Naive thymus-derived CD4-positive, alpha-beta T cell (primary cell): ENCODE measurements at regions not wholly inside any gene's neighbourhood (a gene's known extent, or its start where the extent isn't known, plus 50 kb on each side); places are given as distances from the start of the nearest gene placed in this dataset.

Source experiments
- ATAC-seq: fragments of 150-1000 bp; cut with Tn5 transposase; 2 replicates; pipeline ENCODE4 v1.10.0; 2021; ENCODE audit warnings: mild to moderate bottlenecking, moderate library complexity
- CTCF ChIA-PET: fragments of 350-600 bp; sonication (Branson Sonifier 250); formaldehyde crosslinking; loops from one replicate; lab custom pipeline; 2021; ENCODE audit warnings: antibody characterized with exemption; lab: Charles Lee
- POLR2A ChIA-PET: fragments of 350-600 bp; sonication (Branson Sonifier 250); formaldehyde crosslinking; loops from one replicate; lab custom pipeline; 2021; ENCODE audit warnings: antibody characterized with exemption, inconsistent platforms; lab: Charles Lee
- DNase-seq, 9 donors: peaks; one replicate each; pipeline versions ENCODE4 v3.0.0 to v3.0.0-alpha.2; 2020 to 2022; ENCODE audit warnings: mixed read lengths in 1 of 9
- H3K27ac ChIP-seq: one replicate; pipeline ENCODE4 v1.7.0; 2013; ENCODE audit warnings: mild to moderate bottlenecking, low read depth, low read length, moderate library complexity
- H3K27me3 ChIP-seq, 2 donors: one replicate each; pipeline ENCODE4 v1.7.0; 2013; ENCODE audit warnings: low read length in 2 of 2, mild to moderate bottlenecking in 2 of 2, moderate library complexity in 2 of 2; ENCODE audit not compliant: control insufficient read depth in 2 of 2, insufficient read depth in 2 of 2
- H3K36me3 ChIP-seq, 3 experiments: 1 replicate in 2 of 3; 2 replicates in 1 of 3; pipeline ENCODE4 v1.7.0; 2013; ENCODE audit warnings: low read length in 3 of 3, mild to moderate bottlenecking in 3 of 3, moderate library complexity in 1 of 3; ENCODE audit not compliant: insufficient read depth in 3 of 3, control insufficient read depth in 2 of 3
- H3K4me1 ChIP-seq, 2 donors: one replicate each; pipeline ENCODE4 v1.7.0; 2013; ENCODE audit warnings: low read length in 2 of 2, mild to moderate bottlenecking in 2 of 2, moderate library complexity in 1 of 2; ENCODE audit not compliant: control insufficient read depth in 2 of 2, insufficient read depth in 2 of 2
- H3K4me3 ChIP-seq: 2 replicates; pipeline ENCODE4 v1.7.0; 2013; ENCODE audit warnings: mild to moderate bottlenecking, low read length
- H3K9me3 ChIP-seq, 3 experiments: 1 replicate in 2 of 3; 2 replicates in 1 of 3; pipeline ENCODE4 v1.7.0; 2013; ENCODE audit warnings: low read length in 3 of 3; ENCODE audit not compliant: control insufficient read depth in 2 of 3
- H3K27ac Mint-ChIP-seq, 9 donors: one replicate each; pipeline ENCODE4 v1.8.0; 2020 to 2022; ENCODE audit warnings: mixed read lengths in 9 of 9, mild to moderate bottlenecking in 8 of 9, moderate library complexity in 5 of 9, inconsistent platforms in 2 of 9
- H3K27me3 Mint-ChIP-seq, 5 donors: one replicate each; pipeline ENCODE4 v1.8.0; 2021 to 2022; ENCODE audit warnings: mixed read lengths in 5 of 5, mild to moderate bottlenecking in 1 of 5
- H3K36me3 Mint-ChIP-seq, 5 donors: one replicate each; pipeline ENCODE4 v1.8.0; 2020 to 2022; ENCODE audit warnings: mixed read lengths in 5 of 5, mild to moderate bottlenecking in 3 of 5, inconsistent platforms in 1 of 5
- H3K4me1 Mint-ChIP-seq, 7 donors: one replicate each; pipeline ENCODE4 v1.8.0; 2020 to 2022; ENCODE audit warnings: mixed read lengths in 7 of 7, mild to moderate bottlenecking in 3 of 7, inconsistent platforms in 1 of 7
- H3K4me3 Mint-ChIP-seq, 10 donors: one replicate each; pipeline ENCODE4 v1.8.0; 2020 to 2022; ENCODE audit warnings: mild to moderate bottlenecking in 10 of 10, mixed read lengths in 10 of 10, moderate library complexity in 6 of 10, inconsistent platforms in 2 of 10
- H3K9me3 Mint-ChIP-seq, 11 donors: one replicate each; pipeline ENCODE4 v1.8.0; 2020 to 2022; ENCODE audit warnings: mixed read lengths in 11 of 11, mild to moderate bottlenecking in 4 of 11, inconsistent platforms in 1 of 11, moderate library complexity in 1 of 11
- intact Hi-C, 2 donors: fragments of 100-400 bp; cut with micrococcal nuclease; formaldehyde crosslinking; loops; one replicate each; pipeline ENCODE4 v1.15.1; 2023

- ATAC-seq (no peak), DNase-seq (no peak)
- peaks cover 0 to 3% (median 0%) of the 10 kb centered on the region in 7 donors for H3K4me1 Mint-ChIP-seq
- Histone ChIP-seq H3K36me3 (no peaks in the 10 kb centered on the region), H3K4me1 (no peaks in the 10 kb centered on the region), H3K27me3 (no peaks in the 10 kb centered on the region), H3K9me3 (no peaks in the 10 kb centered on the region), H3K27ac (no peak overlapping the region), H3K4me3 (no peak overlapping the region)
- peaks cover 3 to 27% (median 26%) of the 10 kb centered on the region in 5 donors for H3K27me3 Mint-ChIP-seq
- intact Hi-C loops = no loop called here
- H3K36me3 Mint-ChIP-seq = no peaks in the 10 kb centered on the region
- H3K4me3 Mint-ChIP-seq = no peak overlapping the region
- CTCF ChIA-PET = no interaction called here
- peaks cover 0 to 4% (median 0%) of the 10 kb centered on the region in 11 donors for H3K9me3 Mint-ChIP-seq
- POLR2A ChIA-PET = no interaction called here
- H3K27ac Mint-ChIP-seq = no peak overlapping the region
Measured at GRCh38 chr4:55747793-55748192, 71.8 kb upstream of the EXOC1L start.

- Histone ChIP-seq H3K9me3 (no peaks in the 10 kb centered on the region), H3K27me3 (no peaks in the 10 kb centered on the region), H3K4me1 (no peaks in the 10 kb centered on the region), H3K36me3 (no peaks in the 10 kb centered on the region), H3K27ac (no peak overlapping the region), H3K4me3 (no peak overlapping the region)
- no peak overlapping the region for H3K4me3 Mint-ChIP-seq
- H3K36me3 Mint-ChIP-seq = no peaks in the 10 kb centered on the region
- H3K9me3 Mint-ChIP-seq = peaks cover 0 to 4% (median 0%) of the 10 kb centered on the region in 11 donors
- H3K27me3 Mint-ChIP-seq = peaks cover 0 to 27% (median 25%) of the 10 kb centered on the region in 5 donors
- H3K27ac Mint-ChIP-seq = no peak overlapping the region
- peaks cover 0 to 3% (median 0%) of the 10 kb centered on the region in 7 donors for H3K4me1 Mint-ChIP-seq
- no peak for DNase-seq
- CTCF ChIA-PET = no interaction called here
- ATAC-seq = no peak
- POLR2A ChIA-PET = no interaction called here
- intact Hi-C loops = loop anchor here in 1 of 2 donors (10.0 kb wide), 1 partner anchor 115 kb away; no protein-coding TSS in a partner anchor
Measured at GRCh38 chr4:55749666-55750065, 69.9 kb upstream of the EXOC1L start.

GRCh38 chr4:55752810-55753209, 66.8 kb upstream of the EXOC1L start:
- no peaks in the 10 kb centered on the region for H3K36me3 ChIP-seq
- Mint-ChIP-seq H3K27me3 (peaks cover 0 to 13% (median 12%) of the 10 kb centered on the region in 5 donors), H3K27ac (no peak overlapping the region), H3K4me1 (peaks cover 0 to 4% (median 0%) of the 10 kb centered on the region in 7 donors), H3K36me3 (no peaks in the 10 kb centered on the region), H3K4me3 (no peak overlapping the region), H3K9me3 (peaks cover 0 to 4% (median 0%) of the 10 kb centered on the region in 11 donors)
- DNase-seq = no peak
- no peak for ATAC-seq
- ChIA-PET POLR2A (no interaction called here), CTCF (no interaction called here)
- H3K4me1 ChIP-seq = no peaks in the 10 kb centered on the region
- no peaks in the 10 kb centered on the region for H3K27me3 ChIP-seq
- H3K9me3 ChIP-seq = no peaks in the 10 kb centered on the region
- no peak overlapping the region for H3K4me3 ChIP-seq
- H3K27ac ChIP-seq = no peak overlapping the region
- intact Hi-C loops = loop anchor here in 1 of 2 donors (10.0 kb wide), 1 partner anchor 112 kb away; no protein-coding TSS in a partner anchor

- Histone ChIP-seq H3K36me3 (no peaks in the 10 kb centered on the region), H3K27me3 (no peaks in the 10 kb centered on the region), H3K4me3 (no peak overlapping the region), H3K4me1 (no peaks in the 10 kb centered on the region), H3K27ac (no peak overlapping the region), H3K9me3 (no peaks in the 10 kb centered on the region)
- Mint-ChIP-seq H3K9me3 (peaks cover 0 to 2% (median 0%) of the 10 kb centered on the region in 11 donors), H3K36me3 (no peaks in the 10 kb centered on the region), H3K27ac (no peak overlapping the region), H3K4me3 (no peak overlapping the region), H3K27me3 (peaks cover 0 to 11% (median 4%) of the 10 kb centered on the region in 5 donors), H3K4me1 (peaks cover 0 to 4% (median 0%) of the 10 kb centered on the region in 7 donors)
- ChIA-PET CTCF (no interaction called here), POLR2A (no interaction called here)
- DNase-seq (no peak), ATAC-seq (no peak)
- intact Hi-C loops = loop anchor here in 1 of 2 donors (10.0 kb wide), 1 partner anchor 111 kb away; no protein-coding TSS in a partner anchor
Measured at GRCh38 chr4:55753856-55754255, 65.7 kb upstream of the EXOC1L start.

- POLR2A ChIA-PET = no interaction called here
- peaks cover 0 to 2% (median 0%) of the 10 kb centered on the region in 11 donors for H3K9me3 Mint-ChIP-seq
- H3K4me1 Mint-ChIP-seq = peaks cover 0 to 4% (median 0%) of the 10 kb centered on the region in 7 donors
- intact Hi-C loops = loop anchor here in 1 of 2 donors (10.0 kb wide), 1 partner anchor 110 kb away; no protein-coding TSS in a partner anchor
- no peak for ATAC-seq
- H3K36me3 Mint-ChIP-seq = no peaks in the 10 kb centered on the region
- Histone ChIP-seq H3K27ac (no peak overlapping the region), H3K4me1 (no peaks in the 10 kb centered on the region), H3K27me3 (no peaks in the 10 kb centered on the region), H3K4me3 (no peak overlapping the region), H3K9me3 (no peaks in the 10 kb centered on the region), H3K36me3 (no peaks in the 10 kb centered on the region)
- H3K27me3 Mint-ChIP-seq = peaks cover 0 to 5% (median 0%) of the 10 kb centered on the region in 5 donors
- CTCF ChIA-PET = interaction anchor here (1.0 kb wide), 1 partner anchor 10 kb away, joined by 4 read pairs; no protein-coding TSS in a partner anchor
- no peak for DNase-seq
- no peak overlapping the region for H3K4me3 Mint-ChIP-seq
- H3K27ac Mint-ChIP-seq = no peak overlapping the region
Measured at GRCh38 chr4:55754754-55755350, 64.7 kb upstream of the EXOC1L start.

- no peaks in the 10 kb centered on the region for H3K36me3 Mint-ChIP-seq
- H3K9me3 Mint-ChIP-seq = peaks cover 0 to 2% (median 0%) of the 10 kb centered on the region in 11 donors
- H3K4me3 Mint-ChIP-seq = no peak overlapping the region
- peaks cover 0 to 8% (median 0%) of the 10 kb centered on the region in 5 donors for H3K27me3 Mint-ChIP-seq
- ChIA-PET CTCF (interaction anchor here (0.6 kb wide), 1 partner anchor 386 kb away, joined by 4 read pairs; no protein-coding TSS in a partner anchor), POLR2A (no interaction called here)
- peaks cover 0 to 4% (median 0%) of the 10 kb centered on the region in 7 donors for H3K4me1 Mint-ChIP-seq
- no peak overlapping the region for H3K27ac Mint-ChIP-seq
- Histone ChIP-seq H3K27me3 (no peaks in the 10 kb centered on the region), H3K4me3 (no peak overlapping the region), H3K4me1 (no peaks in the 10 kb centered on the region), H3K36me3 (no peaks in the 10 kb centered on the region), H3K9me3 (no peaks in the 10 kb centered on the region), H3K27ac (no peak overlapping the region)
- ATAC-seq (no peak), DNase-seq (no peak)
- intact Hi-C loops = loop anchor here in 1 of 2 donors (10.0 kb wide), 1 partner anchor 109 kb away; no protein-coding TSS in a partner anchor
Measured at GRCh38 chr4:55756208-55756607, 63.4 kb upstream of the EXOC1L start.
